ENCODE measurements at regions not wholly inside any gene's neighbourhood (a gene's known extent, or its start where the extent isn't known, plus 50 kb on each side); places are given as distances from the start of the nearest gene placed in this dataset.

- H3K36me3 ChIP-seq (ENCODE audit: insufficient read depth, low read length): no peaks in the 10 kb centered on the region
- H3K27me3 ChIP-seq (ENCODE audit: insufficient read depth, low read depth, low read length): peaks cover 25% of the 10 kb centered on the region
- no peak overlapping the region for H3K4me2 ChIP-seq (ENCODE audit: low read length)
- no peak overlapping the region for H3K27ac ChIP-seq (ENCODE audit: low read length)
- TF ChIP-seq MXI1 (conservative IDR thresholded peaks at IDR 0.05; ENCODE audit: poor library complexity, severe bottlenecking) (no peak), POLR2AphosphoS5 (IDR thresholded peaks at IDR 0.05) (no peak), EP300 (conservative IDR thresholded peaks at IDR 0.05; ENCODE audit: poor library complexity, severe bottlenecking) (no peak)
- no peaks in the 10 kb centered on the region for H3F3A ChIP-seq (ENCODE audit: insufficient read depth, low read length, poor library complexity, severe bottlenecking)
- no peak overlapping the region for H2AFZ ChIP-seq (ENCODE audit: low read depth, low read length)
- no peak overlapping the region for H3K9ac ChIP-seq (ENCODE audit: low read length)
- H3K79me2 ChIP-seq (replicated peaks; ENCODE audit: insufficient read depth, low read length): no peaks in the 10 kb centered on the region
- no peak overlapping the region for H3K4me3 ChIP-seq (ENCODE audit: low read length)
- H4K20me1 ChIP-seq (ENCODE audit: insufficient read depth): no peaks in the 10 kb centered on the region
- H3K9me3 ChIP-seq (ENCODE audit: low read length): no peaks in the 10 kb centered on the region
- H3K9me2 ChIP-seq (ENCODE audit: insufficient read depth, low read length): no peaks in the 10 kb centered on the region
Measured at GRCh38 chr11:119806064-119806915, 77.3 kb upstream of the NECTIN1 start.

- H3K9me3 ChIP-seq (ENCODE audit: low read length): no peaks in the 10 kb centered on the region
- no peak overlapping the region for H3K4me3 ChIP-seq (ENCODE audit: low read length)
- no peaks in the 10 kb centered on the region for H4K20me1 ChIP-seq (ENCODE audit: insufficient read depth)
- no peaks in the 10 kb centered on the region for H3F3A ChIP-seq (ENCODE audit: insufficient read depth, low read length, poor library complexity, severe bottlenecking)
- TF ChIP-seq RAD21 (conservative IDR thresholded peaks at IDR 0.05) (no peak), EZH2 (IDR thresholded peaks at IDR 0.05; ENCODE audit: borderline replicate concordance, insufficient read depth, low read length, poor library complexity, severe bottlenecking) (no peak)
- no peak overlapping the region for H2AFZ ChIP-seq (ENCODE audit: low read depth, low read length)
- peaks cover 28% of the 10 kb centered on the region for H3K27me3 ChIP-seq (ENCODE audit: insufficient read depth, low read depth, low read length)
- H3K9ac ChIP-seq (ENCODE audit: low read length): no peak overlapping the region
- H3K27ac ChIP-seq (ENCODE audit: low read length): no peak overlapping the region
- no peak overlapping the region for H3K4me2 ChIP-seq (ENCODE audit: low read length)
- no peaks in the 10 kb centered on the region for H3K79me2 ChIP-seq (replicated peaks; ENCODE audit: insufficient read depth, low read length)
- no peaks in the 10 kb centered on the region for H3K9me2 ChIP-seq (ENCODE audit: insufficient read depth, low read length)
- no peaks in the 10 kb centered on the region for H3K36me3 ChIP-seq (ENCODE audit: insufficient read depth, low read length)
Measured at GRCh38 chr11:119805663-119806062, 76.7 kb upstream of the NECTIN1 start.

GRCh38 chr11:119804698-119805097 lies 75.7 kb upstream of the NECTIN1 start:
- Histone ChIP-seq H3F3A (ENCODE audit: insufficient read depth, low read length, poor library complexity, severe bottlenecking) (no peaks in the 10 kb centered on the region), H3K36me3 (ENCODE audit: insufficient read depth, low read length) (no peaks in the 10 kb centered on the region), H3K4me3 (ENCODE audit: low read length) (no peak overlapping the region)

GRCh38 chr11:119803726-119804294 lies 74.8 kb upstream of the NECTIN1 start:
- H4K20me1 ChIP-seq (ENCODE audit: insufficient read depth): no peaks in the 10 kb centered on the region
- H3F3A ChIP-seq (ENCODE audit: insufficient read depth, low read length, poor library complexity, severe bottlenecking): no peaks in the 10 kb centered on the region
- no peak overlapping the region for H3K9ac ChIP-seq (ENCODE audit: low read length)
- H3K27me3 ChIP-seq (ENCODE audit: insufficient read depth, low read depth, low read length): peaks cover 37% of the 10 kb centered on the region
- H3K36me3 ChIP-seq (ENCODE audit: insufficient read depth, low read length): no peaks in the 10 kb centered on the region
- no peak overlapping the region for H2AFZ ChIP-seq (ENCODE audit: low read depth, low read length)
- no peaks in the 10 kb centered on the region for H3K9me3 ChIP-seq (ENCODE audit: low read length)
- no peak overlapping the region for H3K27ac ChIP-seq (ENCODE audit: low read length)
- no peaks in the 10 kb centered on the region for H3K79me2 ChIP-seq (replicated peaks; ENCODE audit: insufficient read depth, low read length)
- H3K4me3 ChIP-seq (ENCODE audit: low read length): no peak overlapping the region
- no peaks in the 10 kb centered on the region for H3K9me2 ChIP-seq (ENCODE audit: insufficient read depth, low read length)
- H3K4me2 ChIP-seq (ENCODE audit: low read length): no peak overlapping the region
- TF ChIP-seq EP300 (conservative IDR thresholded peaks at IDR 0.05; ENCODE audit: poor library complexity, severe bottlenecking) (no peak), RAD21 (conservative IDR thresholded peaks at IDR 0.05) (no peak)

More at GRCh38 chr11:119804698-119805097, 75.7 kb upstream of the NECTIN1 start:
- no peak for TF ChIP-seq RAD21 (conservative IDR thresholded peaks at IDR 0.05)
- no peak for TF ChIP-seq TAF1 (IDR thresholded peaks at IDR 0.05; ENCODE audit: low read depth)
- no peak for TF ChIP-seq EP300 (conservative IDR thresholded peaks at IDR 0.05; ENCODE audit: poor library complexity, severe bottlenecking)
- Histone ChIP-seq H4K20me1 (ENCODE audit: insufficient read depth) (no peaks in the 10 kb centered on the region), H3K9ac (ENCODE audit: low read length) (no peak overlapping the region), H3K27me3 (ENCODE audit: insufficient read depth, low read depth, low read length) (peaks cover 37% of the 10 kb centered on the region), H3K9me2 (ENCODE audit: insufficient read depth, low read length) (no peaks in the 10 kb centered on the region), H2AFZ (ENCODE audit: low read depth, low read length) (no peak overlapping the region), H3K9me3 (ENCODE audit: low read length) (no peaks in the 10 kb centered on the region), H3K79me2 (replicated peaks; ENCODE audit: insufficient read depth, low read length) (no peaks in the 10 kb centered on the region), H3K27ac (ENCODE audit: low read length) (no peak overlapping the region), H3K4me2 (ENCODE audit: low read length) (no peak overlapping the region)
